OCI-LY3 (cell line): ENCODE measurements at regions not wholly inside any gene's neighbourhood (a gene's known extent, or its start where the extent isn't known, plus 50 kb on each side); places are given as distances from the start of the nearest gene placed in this dataset.

Experiments
- EZH2phosphoT487 ChIP-seq: fragments of 200-600 bp; shearing (Covaris generic); IDR thresholded peaks from 2 replicates; pipeline ENCODE4 v1.6.1; 2018; ENCODE audit warnings: antibody characterized with exemption, mixed run types, low read depth
- TF ChIP-seq, protein P1 (sequence below): fragments of 200-600, 300-600 bp; sonication (generic); IDR thresholded peaks from 2 replicates; pipeline ENCODE4 v1.5.1; 2014; ENCODE audit warnings: antibody characterized with exemption, low read length, low read depth

- TF ChIP-seq, protein P1, sequence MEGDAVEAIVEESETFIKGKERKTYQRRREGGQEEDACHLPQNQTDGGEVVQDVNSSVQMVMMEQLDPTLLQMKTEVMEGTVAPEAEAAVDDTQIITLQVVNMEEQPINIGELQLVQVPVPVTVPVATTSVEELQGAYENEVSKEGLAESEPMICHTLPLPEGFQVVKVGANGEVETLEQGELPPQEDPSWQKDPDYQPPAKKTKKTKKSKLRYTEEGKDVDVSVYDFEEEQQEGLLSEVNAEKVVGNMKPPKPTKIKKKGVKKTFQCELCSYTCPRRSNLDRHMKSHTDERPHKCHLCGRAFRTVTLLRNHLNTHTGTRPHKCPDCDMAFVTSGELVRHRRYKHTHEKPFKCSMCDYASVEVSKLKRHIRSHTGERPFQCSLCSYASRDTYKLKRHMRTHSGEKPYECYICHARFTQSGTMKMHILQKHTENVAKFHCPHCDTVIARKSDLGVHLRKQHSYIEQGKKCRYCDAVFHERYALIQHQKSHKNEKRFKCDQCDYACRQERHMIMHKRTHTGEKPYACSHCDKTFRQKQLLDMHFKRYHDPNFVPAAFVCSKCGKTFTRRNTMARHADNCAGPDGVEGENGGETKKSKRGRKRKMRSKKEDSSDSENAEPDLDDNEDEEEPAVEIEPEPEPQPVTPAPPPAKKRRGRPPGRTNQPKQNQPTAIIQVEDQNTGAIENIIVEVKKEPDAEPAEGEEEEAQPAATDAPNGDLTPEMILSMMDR: no peak
- no peak for TF ChIP-seq EZH2phosphoT487
Observed at GRCh38 chr3:174583396-174583795, 275.7 kb upstream of the NAALADL2 start.
